CD4-positive, alpha-beta T cell (primary cell): ENCODE measurements at regions not wholly inside any gene's neighbourhood (a gene's known extent, or its start where the extent isn't known, plus 50 kb on each side); places are given as distances from the start of the nearest gene placed in this dataset.

Experiments
- ATAC-seq: fragments of 200-7000 bp; cut with Tn5 transposase; one replicate; pipeline ENCODE4 v1.10.0; 2022; ENCODE audit warnings: mild to moderate bottlenecking; ENCODE audit not compliant: poor library complexity
- CTCF ChIA-PET: fragments of 350-600 bp; sonication (Branson Sonifier 250); formaldehyde crosslinking; loops from one replicate; lab custom pipeline; 2021; ENCODE audit warnings: antibody characterized with exemption, inconsistent platforms; lab: Charles Lee
- POLR2A ChIA-PET: fragments of 350-600 bp; sonication (Branson Sonifier 250); formaldehyde crosslinking; loops from one replicate; lab custom pipeline; 2021; ENCODE audit warnings: antibody characterized with exemption, inconsistent platforms; lab: Charles Lee
- DNase-seq, 14 experiments: peaks; one replicate each; pipeline ENCODE4 v3.0.0-alpha.2; 2013 to 2020; ENCODE audit warnings: mixed read lengths in 2 of 14
- H3K27ac ChIP-seq, 2 donors: one replicate each; pipeline versions ENCODE4 v1.5.1 to v1.7.0; 2013; ENCODE audit warnings: low read length in 2 of 2, low read depth in 1 of 2, mild to moderate bottlenecking in 1 of 2
- H3K27me3 ChIP-seq, 2 experiments: 1 replicate in 1 of 2; 2 replicates in 1 of 2; pipeline versions ENCODE4 v1.6.1 to v1.7.0; 2013; ENCODE audit warnings: low read length in 2 of 2, control low read depth in 1 of 2, mild to moderate bottlenecking in 1 of 2, moderate library complexity in 1 of 2; ENCODE audit not compliant: insufficient read depth in 2 of 2, control insufficient read depth in 1 of 2
- H3K36me3 ChIP-seq: one replicate; pipeline ENCODE4 v1.6.1; 2013; ENCODE audit warnings: low read length, control low read depth; ENCODE audit not compliant: insufficient read depth
- H3K4me1 ChIP-seq: one replicate; pipeline ENCODE4 v1.6.1; 2013; ENCODE audit warnings: low read length, control low read depth; ENCODE audit not compliant: insufficient read depth
- H3K4me3 ChIP-seq: one replicate; pipeline ENCODE4 v1.5.1; 2013; ENCODE audit warnings: mild to moderate bottlenecking, low read length, moderate library complexity
- H3K9me3 ChIP-seq, 2 experiments: 1 replicate in 1 of 2; 2 replicates in 1 of 2; pipeline versions ENCODE4 v1.6.1 to v1.7.0; 2013; ENCODE audit warnings: low read length in 2 of 2, mild to moderate bottlenecking in 2 of 2, control low read depth in 1 of 2, moderate library complexity in 1 of 2; ENCODE audit not compliant: control insufficient read depth in 1 of 2, insufficient read depth in 1 of 2
- H3K27ac Mint-ChIP-seq: one replicate; pipeline ENCODE4 v1.8.0; 2020; ENCODE audit warnings: mixed read lengths
- H3K27me3 Mint-ChIP-seq: one replicate; pipeline ENCODE4 v1.8.0; 2021; ENCODE audit warnings: mixed read lengths
- H3K36me3 Mint-ChIP-seq: one replicate; pipeline ENCODE4 v1.8.0; 2021; ENCODE audit warnings: low read depth, mixed read lengths
- H3K4me1 Mint-ChIP-seq: one replicate; pipeline ENCODE4 v1.8.0; 2021; ENCODE audit warnings: low read depth, mixed read lengths
- H3K4me3 Mint-ChIP-seq: one replicate; pipeline ENCODE4 v1.8.0; 2020; ENCODE audit warnings: mild to moderate bottlenecking, mixed read lengths
- H3K9me3 Mint-ChIP-seq: one replicate; pipeline ENCODE4 v1.8.0; 2020; ENCODE audit warnings: mixed read lengths
- CTCF ChIP-seq: fragments of 200-600 bp; IDR thresholded peaks from one replicate; pipeline ENCODE4 v1.8.0; 2022; ENCODE audit warnings: antibody characterized with exemption, mild to moderate bottlenecking
- intact Hi-C, 2 experiments: fragments of 100-400 bp; cut with DNase I in 1 of 2; cut with micrococcal nuclease in 1 of 2; formaldehyde crosslinking; loops; one replicate each; pipeline versions ENCODE4 v1.15.1 to v1.9.0; 2023 to 2025; cut with DNase I, micrococcal nuclease

- H3K27ac Mint-ChIP-seq, result no peak overlapping the region
- ChIA-PET CTCF (no interaction called here), POLR2A (no interaction called here)
- Histone ChIP-seq H3K4me3 (no peak overlapping the region), H3K4me1 (no peaks in the 10 kb centered on the region), H3K27ac (no peak overlapping the region), H3K36me3 (no peaks in the 10 kb centered on the region), H3K27me3 (no peaks in the 10 kb centered on the region), H3K9me3 (peaks cover 0 to 42% of the 10 kb centered on the region in 2 experiments)
- no peak for ATAC-seq
- no peak overlapping the region for H3K4me3 Mint-ChIP-seq
- peak in 1 of 14 experiments; percentile 8 for DNase-seq
- H3K36me3 Mint-ChIP-seq, result no peaks in the 10 kb centered on the region
- intact Hi-C loops, result no loop called here
- H3K4me1 Mint-ChIP-seq, result no peaks in the 10 kb centered on the region
- no peak for TF ChIP-seq CTCF
- H3K27me3 Mint-ChIP-seq, result no peaks in the 10 kb centered on the region
- peaks cover 7% of the 10 kb centered on the region for H3K9me3 Mint-ChIP-seq
Measured at GRCh38 chr13:80706164-80706471, 365.2 kb upstream of the SPRY2 start.

DNA sequence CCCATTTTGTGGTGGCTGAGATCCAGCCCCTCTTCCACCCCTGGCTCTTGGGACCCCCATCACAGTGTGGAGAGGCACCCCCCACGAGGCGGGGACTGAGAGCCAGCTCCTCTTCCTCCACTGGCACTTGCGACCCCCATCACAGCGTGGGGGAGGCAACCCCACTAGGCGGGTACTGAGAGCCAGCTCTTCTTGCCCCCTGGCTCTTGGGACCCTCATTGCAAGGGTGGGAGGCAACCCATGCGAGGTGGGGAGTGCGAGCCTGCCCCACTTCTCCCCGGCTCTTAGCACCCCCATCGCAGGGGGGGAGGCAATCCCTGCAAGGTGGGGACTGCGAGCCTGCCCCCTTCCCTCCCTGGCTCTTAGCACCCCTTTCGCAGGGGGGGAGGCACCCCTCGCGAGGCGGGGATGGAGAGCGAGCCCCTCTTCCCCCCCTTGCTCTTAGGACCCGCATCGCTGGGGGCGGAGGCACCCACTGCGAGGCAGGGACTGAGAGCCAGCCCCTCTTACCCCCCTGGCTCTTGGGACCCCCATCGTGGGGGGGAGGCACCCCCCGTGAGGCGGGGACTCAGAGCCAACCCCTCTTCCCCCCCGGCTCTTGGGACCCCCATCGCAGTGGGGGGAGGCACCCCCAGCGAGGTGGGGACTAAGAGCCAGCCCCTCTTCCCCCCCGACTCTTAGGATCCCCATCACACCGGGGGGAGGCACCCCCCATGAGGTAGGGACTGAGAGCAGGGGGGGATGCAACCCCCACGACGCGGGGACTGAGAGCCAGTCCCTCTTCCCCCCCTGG is 364.6 kb upstream of the SPRY2 start:
- Mint-ChIP-seq H3K27me3 (no peaks in the 10 kb centered on the region), H3K4me3 (no peak overlapping the region), H3K4me1 (no peaks in the 10 kb centered on the region), H3K27ac (no peak overlapping the region), H3K9me3 (peaks cover 7% of the 10 kb centered on the region), H3K36me3 (no peaks in the 10 kb centered on the region)
- no peak for TF ChIP-seq CTCF
- ChIA-PET POLR2A (no interaction called here), CTCF (no interaction called here)
- intact Hi-C loops, result no loop called here
- H3K9me3 ChIP-seq, result peaks cover 0 to 42% of the 10 kb centered on the region in 2 experiments
- no peaks in the 10 kb centered on the region for H3K4me1 ChIP-seq
- no peaks in the 10 kb centered on the region for H3K36me3 ChIP-seq
- no peaks in the 10 kb centered on the region for H3K27me3 ChIP-seq
- ATAC-seq, result no peak
- H3K27ac ChIP-seq, result no peak overlapping the region
- no peak overlapping the region for H3K4me3 ChIP-seq
- peak in 1 of 14 experiments; percentile 12 for DNase-seq

- Histone ChIP-seq H3K27ac (no peak overlapping the region), H3K4me3 (no peak overlapping the region), H3K36me3 (no peaks in the 10 kb centered on the region), H3K9me3 (peaks cover 0 to 42% of the 10 kb centered on the region in 2 experiments), H3K4me1 (no peaks in the 10 kb centered on the region), H3K27me3 (no peaks in the 10 kb centered on the region)
- no peak overlapping the region for H3K27ac Mint-ChIP-seq
- H3K9me3 Mint-ChIP-seq, result peaks cover 7% of the 10 kb centered on the region
- no peaks in the 10 kb centered on the region for H3K27me3 Mint-ChIP-seq
- H3K4me1 Mint-ChIP-seq, result no peaks in the 10 kb centered on the region
- TF ChIP-seq CTCF, result no peak
- DNase-seq (peak in 1 of 14 experiments; percentile 7), ATAC-seq (no peak)
- H3K36me3 Mint-ChIP-seq, result no peaks in the 10 kb centered on the region
- H3K4me3 Mint-ChIP-seq, result no peak overlapping the region
- intact Hi-C loops, result no loop called here
- POLR2A ChIA-PET, result no interaction called here
- CTCF ChIA-PET, result no interaction called here
Measured at GRCh38 chr13:80704369-80704768, 363.4 kb upstream of the SPRY2 start.
